Suprapubic skin (tissue), 4 donors: ENCODE measurements at regions not wholly inside any gene's neighbourhood (a gene's known extent, or its start where the extent isn't known, plus 50 kb on each side); places are given as distances from the start of the nearest gene placed in this dataset.
"Not testable (repeated sequence)": the region's sequence is repeated elsewhere in the genome, so short reads cannot be mapped to it uniquely, and the experiment has no call there.

Source experiments
- DNase-seq, 2 donors: peaks; one replicate each; pipeline ENCODE4 v3.0.0-alpha.2; 2019; ENCODE audit warnings: low spot score in 2 of 2
- H3K27ac ChIP-seq: fragments of 200-600 bp; sonication (generic); one replicate; pipeline ENCODE4 v1.5.1; 2019
- H3K27me3 ChIP-seq: fragments of 200-600 bp; sonication (generic); one replicate; pipeline ENCODE4 v1.5.1; 2019
- H3K36me3 ChIP-seq: fragments of 200-600 bp; sonication (generic); one replicate; pipeline ENCODE4 v1.5.1; 2019
- H3K4me1 ChIP-seq: fragments of 200-600 bp; sonication (generic); one replicate; pipeline ENCODE4 v1.5.1; 2019
- H3K4me3 ChIP-seq: fragments of 200-600 bp; sonication (generic); one replicate; pipeline ENCODE4 v1.5.1; 2019; ENCODE audit warnings: mild to moderate bottlenecking
- H3K9me3 ChIP-seq: fragments of 200-600 bp; sonication (generic); one replicate; pipeline ENCODE4 v1.5.1; 2019
- CTCF ChIP-seq, 2 donors: fragments of 200-600 bp in 1 of 2; fragments of 450-650 bp in 1 of 2; sonication (generic) in 1 of 2; IDR thresholded peaks; one replicate each; pipeline ENCODE4 v1.5.1; 2016 to 2019; ENCODE audit warnings: antibody characterized with exemption in 2 of 2, mild to moderate bottlenecking in 1 of 2, moderate library complexity in 1 of 2
- EP300 ChIP-seq: sonication (generic); formaldehyde crosslinking; IDR thresholded peaks from one replicate; pipeline ENCODE4 v1.6.1; 2017; ENCODE audit warnings: antibody characterized with exemption
- POLR2A ChIP-seq, 2 donors: fragments of 450-650 bp; IDR thresholded peaks; one replicate each; pipeline ENCODE4 v1.6.1; 2017; ENCODE audit warnings: antibody characterized with exemption in 2 of 2, mild to moderate bottlenecking in 2 of 2, moderate library complexity in 2 of 2
- POLR2AphosphoS5 ChIP-seq, 3 donors: sonication (generic); formaldehyde crosslinking; IDR thresholded peaks; one replicate each; pipeline ENCODE4 v1.6.1; 2017; ENCODE audit warnings: antibody characterized with exemption in 3 of 3
- WGBS: methylation state at CpG from one replicate; pipeline ENCODE4 v1.1.5; 2018; 5-methylcytosine and 5-hydroxymethylcytosine counted together

- TF ChIP-seq CTCF (IDR thresholded peaks at IDR 0.05) (no peak), POLR2A (IDR thresholded peaks at IDR 0.05) (no peak), POLR2AphosphoS5 (IDR thresholded peaks at IDR 0.05) (no peak), EP300 (no peak)
- H3K4me3 ChIP-seq = no peak overlapping the region
- H3K9me3 ChIP-seq = no peaks in the 10 kb centered on the region
- no peaks in the 10 kb centered on the region for H3K36me3 ChIP-seq
- 79% methylated on average over 2 of the region's 2 CpGs for WGBS
- H3K27ac ChIP-seq = no peak overlapping the region
- H3K4me1 ChIP-seq = peaks cover 4% of the 10 kb centered on the region
- no peak for DNase-seq
- no peaks in the 10 kb centered on the region for H3K27me3 ChIP-seq
Observed at GRCh38 chr12:9328065-9328464, 119.9 kb upstream of the PZP start.

GRCh38 chr12:9327320-9327719 is 119.1 kb upstream of the PZP start:
- Histone ChIP-seq H3K9me3 (no peaks in the 10 kb centered on the region), H3K27ac (no peak overlapping the region), H3K27me3 (no peaks in the 10 kb centered on the region), H3K4me3 (no peak overlapping the region), H3K36me3 (no peaks in the 10 kb centered on the region), H3K4me1 (peaks cover 4% of the 10 kb centered on the region)
- no peak for DNase-seq
- WGBS = 74% methylated on average over 5 of the region's 5 CpGs
- TF ChIP-seq CTCF (IDR thresholded peaks at IDR 0.05) (no peak), POLR2AphosphoS5 (IDR thresholded peaks at IDR 0.05) (no peak), POLR2A (IDR thresholded peaks at IDR 0.05) (no peak), EP300 (no peak)

GRCh38 chr12:9326849-9327248 is 118.7 kb upstream of the PZP start:
- H3K36me3 ChIP-seq, H3K27ac ChIP-seq, H3K27me3 ChIP-seq, H3K4me3 ChIP-seq, H3K9me3 ChIP-seq, H3K4me1 ChIP-seq, DNase-seq: not testable (repeated sequence)
- 92% methylated on average over 14 of the region's 14 CpGs for WGBS

- no peaks in the 10 kb centered on the region for H3K27me3 ChIP-seq
Observed at GRCh38 chr12:9326085-9326484, 117.9 kb upstream of the PZP start.

GRCh38 chr12:9325471-9325870 is 117.3 kb upstream of the PZP start:
- no peak for DNase-seq
- Histone ChIP-seq H3K27me3 (no peaks in the 10 kb centered on the region), H3K9me3 (no peaks in the 10 kb centered on the region), H3K4me1 (no peaks in the 10 kb centered on the region), H3K36me3 (no peaks in the 10 kb centered on the region), H3K4me3 (no peak overlapping the region), H3K27ac (no peak overlapping the region)
- WGBS = 86% methylated on average over 8 of the region's 10 CpGs
- TF ChIP-seq POLR2A (IDR thresholded peaks at IDR 0.05) (no peak), CTCF (IDR thresholded peaks at IDR 0.05) (no peak), EP300 (no peak), POLR2AphosphoS5 (IDR thresholded peaks at IDR 0.05) (no peak)

More at GRCh38 chr12:9326085-9326484, 117.9 kb upstream of the PZP start:
- WGBS = 53% methylated on average over 12 of the region's 12 CpGs
- DNase-seq = no peak
- Histone ChIP-seq H3K9me3 (no peaks in the 10 kb centered on the region), H3K27ac (no peak overlapping the region), H3K4me3 (no peak overlapping the region), H3K4me1 (no peaks in the 10 kb centered on the region), H3K36me3 (no peaks in the 10 kb centered on the region)
- TF ChIP-seq EP300 (no peak), POLR2A (IDR thresholded peaks at IDR 0.05) (no peak), CTCF (IDR thresholded peaks at IDR 0.05) (no peak), POLR2AphosphoS5 (IDR thresholded peaks at IDR 0.05) (no peak)

- H3K4me3 ChIP-seq = no peak overlapping the region
- no peak for DNase-seq
- H3K4me1 ChIP-seq = no peaks in the 10 kb centered on the region
- 83% methylated on average over 6 of the region's 6 CpGs for WGBS
- no peak for TF ChIP-seq POLR2AphosphoS5 (IDR thresholded peaks at IDR 0.05)
- TF ChIP-seq CTCF (IDR thresholded peaks at IDR 0.05) = no peak
- TF ChIP-seq POLR2A (IDR thresholded peaks at IDR 0.05) = no peak
- no peak for TF ChIP-seq EP300
- no peaks in the 10 kb centered on the region for H3K36me3 ChIP-seq
- no peaks in the 10 kb centered on the region for H3K27me3 ChIP-seq
- H3K27ac ChIP-seq = no peak overlapping the region
- no peaks in the 10 kb centered on the region for H3K9me3 ChIP-seq
Observed at GRCh38 chr12:9324782-9325181, 116.6 kb upstream of the PZP start.
